ENCODE measurements at regions not wholly inside any gene's neighbourhood (a gene's known extent, or its start where the extent isn't known, plus 50 kb on each side); places are given as distances from the start of the nearest gene placed in this dataset.

DNA sequence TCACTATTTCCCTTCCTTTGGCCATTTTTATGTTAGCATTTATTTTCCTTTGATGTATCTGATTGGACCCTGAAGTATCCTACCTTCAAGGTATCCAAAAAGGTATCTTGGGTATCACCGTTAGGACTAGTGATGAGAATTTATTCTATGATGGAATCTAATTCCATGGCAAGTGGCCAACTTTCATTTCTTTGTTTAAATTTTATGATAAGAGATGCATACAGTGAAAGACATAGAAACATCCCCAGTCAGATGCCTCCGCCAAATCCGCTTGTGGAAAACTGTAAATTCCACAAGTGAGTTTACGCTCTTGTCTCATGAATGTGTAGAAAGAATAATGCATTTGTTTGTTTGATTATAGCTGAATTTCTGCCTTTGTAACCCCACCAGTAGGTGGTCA is 153.7 kb upstream of the NR2F2 start:
- TF ChIP-seq POLR2A (IDR thresholded peaks at IDR 0.05) (no peak), EP300 (IDR thresholded peaks at IDR 0.05) (no peak), POLR2AphosphoS5 (IDR thresholded peaks at IDR 0.05) (no peak)
- TF ChIP-seq, protein P1, sequence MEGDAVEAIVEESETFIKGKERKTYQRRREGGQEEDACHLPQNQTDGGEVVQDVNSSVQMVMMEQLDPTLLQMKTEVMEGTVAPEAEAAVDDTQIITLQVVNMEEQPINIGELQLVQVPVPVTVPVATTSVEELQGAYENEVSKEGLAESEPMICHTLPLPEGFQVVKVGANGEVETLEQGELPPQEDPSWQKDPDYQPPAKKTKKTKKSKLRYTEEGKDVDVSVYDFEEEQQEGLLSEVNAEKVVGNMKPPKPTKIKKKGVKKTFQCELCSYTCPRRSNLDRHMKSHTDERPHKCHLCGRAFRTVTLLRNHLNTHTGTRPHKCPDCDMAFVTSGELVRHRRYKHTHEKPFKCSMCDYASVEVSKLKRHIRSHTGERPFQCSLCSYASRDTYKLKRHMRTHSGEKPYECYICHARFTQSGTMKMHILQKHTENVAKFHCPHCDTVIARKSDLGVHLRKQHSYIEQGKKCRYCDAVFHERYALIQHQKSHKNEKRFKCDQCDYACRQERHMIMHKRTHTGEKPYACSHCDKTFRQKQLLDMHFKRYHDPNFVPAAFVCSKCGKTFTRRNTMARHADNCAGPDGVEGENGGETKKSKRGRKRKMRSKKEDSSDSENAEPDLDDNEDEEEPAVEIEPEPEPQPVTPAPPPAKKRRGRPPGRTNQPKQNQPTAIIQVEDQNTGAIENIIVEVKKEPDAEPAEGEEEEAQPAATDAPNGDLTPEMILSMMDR (IDR thresholded peaks at IDR 0.05), result no peak
